HG02678 (cell line): ENCODE measurements at regions not wholly inside any gene's neighbourhood (a gene's known extent, or its start where the extent isn't known, plus 50 kb on each side); places are given as distances from the start of the nearest gene placed in this dataset.

Experiments used
- ATAC-seq: cut with Tn5 transposase; IDR thresholded peaks from one replicate; pipeline ENCODE4 v1.9.1; 2021; ENCODE audit warnings: mild to moderate bottlenecking, moderate library complexity; ENCODE audit not compliant: unreplicated experiment

DNA sequence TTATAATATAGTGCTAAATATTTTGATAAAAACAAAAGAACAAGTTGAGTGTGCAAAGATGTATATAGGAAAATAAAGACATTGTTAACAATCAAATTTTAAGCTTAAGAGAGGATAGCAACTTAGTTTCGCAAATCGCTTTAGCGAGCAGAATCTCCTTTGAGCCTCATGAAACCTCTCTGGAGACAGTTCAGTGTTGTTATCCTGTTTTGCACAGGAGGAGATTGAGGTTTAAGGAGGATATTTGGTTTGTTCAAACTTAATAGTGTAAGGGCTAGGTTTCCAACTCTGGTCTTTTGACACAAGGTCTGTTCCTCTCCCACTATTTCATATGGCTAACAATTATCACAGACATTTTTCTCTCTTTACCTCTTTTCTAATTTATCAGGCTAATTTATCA, 1848.5 kb upstream of the TENM3 start:
- ATAC-seq: no peak

- no peak for ATAC-seq
Observed at GRCh38 chr4:180398564-180398963, 1844.6 kb upstream of the TENM3 start.

GRCh38 chr4:180407275-180407885, 1835.8 kb upstream of the TENM3 start:
- ATAC-seq: no peak

- no peak for ATAC-seq
Observed at GRCh38 chr4:180418819-180419531, 1824.2 kb upstream of the TENM3 start.

DNA sequence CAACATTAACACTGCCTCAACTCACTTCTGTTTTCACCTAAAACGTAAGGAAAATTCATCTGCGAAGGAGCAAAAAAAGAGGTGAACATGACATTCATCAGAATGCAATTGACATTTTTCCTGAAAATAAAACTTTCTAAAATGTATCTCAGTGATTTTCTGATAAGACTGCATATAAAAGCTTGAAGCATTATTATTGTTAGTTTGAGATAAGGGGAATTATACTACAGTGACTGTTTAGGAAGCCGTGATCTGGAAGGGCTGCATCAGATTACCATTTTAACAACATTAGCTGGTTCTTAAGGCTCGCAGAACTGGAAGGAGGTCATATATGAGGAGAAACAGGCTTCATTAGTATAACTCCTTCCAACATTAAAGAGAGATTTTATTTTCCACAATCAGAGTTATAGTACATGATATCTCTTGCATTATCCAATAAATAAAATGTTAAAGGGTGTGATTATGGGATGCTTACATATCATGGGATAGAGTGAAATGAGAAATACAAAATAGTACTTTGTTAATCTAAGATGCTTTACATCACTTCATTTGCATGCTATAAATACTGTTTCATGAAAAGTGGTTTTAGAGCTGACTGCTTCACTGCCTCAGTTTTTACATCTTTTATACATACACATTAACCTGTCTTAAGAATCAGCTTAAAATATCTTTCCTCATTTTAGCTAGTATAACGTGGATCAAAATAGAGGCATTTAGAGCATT, 1820.1 kb upstream of the TENM3 start:
- no peak for ATAC-seq

GRCh38 chr4:180423712-180424057, 1819.5 kb upstream of the TENM3 start:
- no peak for ATAC-seq

DNA sequence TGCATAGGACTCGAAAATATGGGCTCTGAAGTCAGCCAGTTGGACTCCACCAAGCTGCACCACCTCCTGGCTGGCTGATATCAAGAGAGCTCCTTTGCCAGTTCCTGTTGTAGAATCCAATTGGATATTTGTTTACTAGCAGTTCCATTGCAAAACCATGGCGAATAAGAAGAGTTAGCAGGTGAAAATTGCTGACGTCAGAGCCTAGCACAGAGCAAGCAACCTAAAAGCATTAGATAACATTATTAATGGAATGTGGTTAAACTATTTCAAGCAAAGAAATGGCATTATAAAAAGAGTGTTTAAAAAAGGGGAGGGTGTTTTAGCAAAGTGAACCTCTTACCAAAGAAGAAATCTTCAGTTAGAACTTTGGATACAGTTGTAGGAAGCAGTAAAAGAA, 1816.3 kb upstream of the TENM3 start:
- no peak for ATAC-seq

DNA sequence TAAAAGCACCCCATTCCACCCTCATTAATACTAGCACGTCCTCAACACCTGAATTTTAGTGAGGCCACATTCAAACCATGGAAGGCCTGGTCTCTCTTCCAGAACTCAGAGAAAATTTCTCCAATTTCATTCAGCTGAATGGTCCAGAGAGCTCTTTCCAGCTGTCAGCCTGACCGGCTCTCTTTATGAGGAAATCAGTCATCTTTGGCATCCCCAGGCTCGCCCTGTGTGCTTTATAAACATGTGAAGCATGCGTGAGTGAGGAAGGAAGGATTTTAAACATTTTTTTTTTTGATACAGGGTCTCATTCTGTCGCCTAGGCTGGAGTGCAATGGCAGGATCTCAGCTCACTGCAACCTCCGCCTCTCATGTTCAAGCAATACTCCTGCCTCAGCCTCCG, 1812.9 kb upstream of the TENM3 start:
- ATAC-seq: no peak

GRCh38 chr4:180434131-180434895, 1808.9 kb upstream of the TENM3 start:
- peak; percentile 77 for ATAC-seq

- ATAC-seq: no peak
Observed at GRCh38 chr4:180436361-180436760, 1806.8 kb upstream of the TENM3 start.

DNA sequence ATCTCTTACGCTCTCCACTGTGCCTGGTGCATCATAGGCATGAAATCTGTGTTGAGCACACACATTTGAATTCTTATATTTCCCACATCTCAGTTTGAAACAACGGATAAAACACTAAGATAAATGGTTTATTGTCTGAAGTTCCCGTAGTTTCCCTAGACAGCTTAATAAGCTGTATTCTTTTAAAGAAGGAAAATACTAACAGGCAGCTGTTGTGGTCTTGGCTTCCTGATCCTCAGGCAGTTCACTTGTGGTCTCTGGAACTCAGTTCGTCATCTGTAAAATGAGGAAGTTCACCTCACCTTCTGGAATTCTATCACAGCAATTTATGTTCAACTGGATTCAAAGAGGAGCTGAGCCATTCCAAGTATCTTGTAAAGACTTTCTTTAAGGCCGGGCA, 1805.6 kb upstream of the TENM3 start:
- no peak for ATAC-seq

- no peak for ATAC-seq
Observed at GRCh38 chr4:180448306-180448705, 1794.9 kb upstream of the TENM3 start.

GRCh38 chr4:180449395-180449956, 1793.7 kb upstream of the TENM3 start:
- no peak for ATAC-seq

GRCh38 chr4:180455226-180455625, 1788.0 kb upstream of the TENM3 start:
- ATAC-seq: no peak

- ATAC-seq: no peak
Observed at GRCh38 chr4:180456928-180457327, 1786.3 kb upstream of the TENM3 start.

- no peak for ATAC-seq
Observed at GRCh38 chr4:180462116-180462515, 1781.1 kb upstream of the TENM3 start.

GRCh38 chr4:180465364-180465763, 1777.8 kb upstream of the TENM3 start:
- no peak for ATAC-seq

GRCh38 chr4:180483036-180483435, 1760.2 kb upstream of the TENM3 start:
- ATAC-seq: no peak

GRCh38 chr4:180485407-180485806, 1757.8 kb upstream of the TENM3 start:
- no peak for ATAC-seq

DNA sequence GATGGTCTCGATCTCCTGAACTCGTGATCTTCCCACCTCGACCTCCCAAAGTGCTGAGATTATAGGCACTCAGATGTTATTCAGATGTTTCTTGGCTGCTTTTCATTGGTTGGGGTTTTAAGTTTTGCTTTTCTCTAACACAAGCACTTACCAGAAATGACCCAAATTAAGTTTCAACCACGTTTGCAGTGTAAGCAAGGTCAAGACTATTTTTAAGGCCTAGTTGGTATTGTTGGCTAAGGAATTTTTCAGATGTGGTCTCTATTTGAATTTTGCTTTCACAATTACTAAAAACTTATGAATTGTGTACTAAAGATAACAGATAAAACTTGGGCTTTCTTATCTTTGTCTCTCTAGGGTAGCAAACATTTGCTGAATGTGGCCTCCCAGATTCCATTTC, 1756.9 kb upstream of the TENM3 start:
- no peak for ATAC-seq

DNA sequence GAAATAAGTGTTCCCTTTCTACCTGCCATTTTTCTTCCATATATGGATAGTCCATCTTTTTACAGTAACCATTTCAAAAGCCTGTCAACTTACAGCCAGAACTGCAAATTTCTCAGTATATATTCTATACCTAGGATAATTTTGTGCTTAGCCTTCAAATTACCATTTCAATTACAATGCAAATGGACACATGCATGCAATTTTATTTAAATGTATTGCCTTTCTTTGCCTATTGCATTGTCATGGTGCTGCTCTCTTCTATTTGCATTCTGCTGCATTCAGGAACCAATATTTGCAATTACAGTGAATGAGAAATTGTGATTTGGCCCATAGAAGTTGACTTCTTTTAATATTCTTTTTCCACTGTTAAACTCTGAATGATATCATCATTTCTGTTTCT, 1753.4 kb upstream of the TENM3 start:
- no peak for ATAC-seq
